ENCODE measurements at regions not wholly inside any gene's neighbourhood (a gene's known extent, or its start where the extent isn't known, plus 50 kb on each side); places are given as distances from the start of the nearest gene placed in this dataset.

- DNase-seq, result no peak
- no peak overlapping the region for H3K9ac ChIP-seq (ENCODE audit: extremely low read depth, low read length, poor library complexity, severe bottlenecking)
- no peaks in the 10 kb centered on the region for H3K27me3 Mint-ChIP-seq (ENCODE audit: insufficient read depth)
- WGBS, 2 experiments (ENCODE audit: insufficient coverage in 1 of 2, insufficient read length in 1 of 2), result 89 to 100% methylated on average over 1 to 2 of the region's 2 CpGs
- no peaks in the 10 kb centered on the region for H3K9me3 ChIP-seq (ENCODE audit: control insufficient read depth, low read length)
- H3K4me3 ChIP-seq (ENCODE audit: low read length), result no peak overlapping the region
- H3K4me3 Mint-ChIP-seq, result no peak overlapping the region
- H3K27me3 ChIP-seq (ENCODE audit: control insufficient read depth, insufficient read depth, low read length, poor library complexity, severe bottlenecking), result no peaks in the 10 kb centered on the region
- H3K4me1 ChIP-seq (ENCODE audit: control insufficient read depth, insufficient read depth, low read length), result no peaks in the 10 kb centered on the region
- no peaks in the 10 kb centered on the region for H3K4me1 Mint-ChIP-seq
- H3K27ac Mint-ChIP-seq, result no peak overlapping the region
- H3K36me3 Mint-ChIP-seq (ENCODE audit: low read depth), result no peaks in the 10 kb centered on the region
- H3K9me3 Mint-ChIP-seq, result no peaks in the 10 kb centered on the region
- H3K36me3 ChIP-seq (ENCODE audit: control insufficient read depth, insufficient read depth, low read length), result no peaks in the 10 kb centered on the region
- H3K27ac ChIP-seq (ENCODE audit: low read depth, low read length), result no peak overlapping the region
- no peak for TF ChIP-seq CTCF (conservative IDR thresholded peaks at IDR 0.05)
Observed at GRCh38 chr15:87502173-87502572, 754.4 kb downstream of the NTRK3 start.

GRCh38 chr15:87500240-87500639 is 756.3 kb downstream of the NTRK3 start:
- Histone ChIP-seq H3K27ac (ENCODE audit: low read depth, low read length) (no peak overlapping the region), H3K9me3 (ENCODE audit: control insufficient read depth, low read length) (no peaks in the 10 kb centered on the region), H3K27me3 (ENCODE audit: control insufficient read depth, insufficient read depth, low read length, poor library complexity, severe bottlenecking) (no peaks in the 10 kb centered on the region), H3K9ac (ENCODE audit: extremely low read depth, low read length, poor library complexity, severe bottlenecking) (no peak overlapping the region), H3K36me3 (ENCODE audit: control insufficient read depth, insufficient read depth, low read length) (no peaks in the 10 kb centered on the region), H3K4me1 (ENCODE audit: control insufficient read depth, insufficient read depth, low read length) (no peaks in the 10 kb centered on the region), H3K4me3 (ENCODE audit: low read length) (no peak overlapping the region)
- no peak for TF ChIP-seq CTCF (conservative IDR thresholded peaks at IDR 0.05)
- Mint-ChIP-seq H3K36me3 (ENCODE audit: low read depth) (no peaks in the 10 kb centered on the region), H3K27ac (no peak overlapping the region), H3K27me3 (ENCODE audit: insufficient read depth) (no peaks in the 10 kb centered on the region), H3K4me3 (no peak overlapping the region), H3K4me1 (no peaks in the 10 kb centered on the region), H3K9me3 (peaks cover 2% of the 10 kb centered on the region)
- WGBS, 2 experiments (ENCODE audit: insufficient coverage in 1 of 2, insufficient read length in 1 of 2), result 87 to 92% methylated on average over 4 to 7 of the region's 7 CpGs
- DNase-seq, result peak; percentile 48

- TF ChIP-seq CTCF (conservative IDR thresholded peaks at IDR 0.05), result no peak
- H3K27me3 Mint-ChIP-seq (ENCODE audit: insufficient read depth), result no peaks in the 10 kb centered on the region
- H3K4me1 ChIP-seq (ENCODE audit: control insufficient read depth, insufficient read depth, low read length), result no peaks in the 10 kb centered on the region
- DNase-seq, result no peak
- no peaks in the 10 kb centered on the region for H3K4me1 Mint-ChIP-seq
- no peak overlapping the region for H3K9ac ChIP-seq (ENCODE audit: extremely low read depth, low read length, poor library complexity, severe bottlenecking)
- H3K9me3 Mint-ChIP-seq, result peaks cover 6% of the 10 kb centered on the region
- 85 to 94% methylated on average over 4 to 5 of the region's 5 CpGs for WGBS, 2 experiments (ENCODE audit: insufficient coverage in 1 of 2, insufficient read length in 1 of 2)
- H3K36me3 Mint-ChIP-seq (ENCODE audit: low read depth), result no peaks in the 10 kb centered on the region
- peaks cover 4% of the 10 kb centered on the region for H3K9me3 ChIP-seq (ENCODE audit: control insufficient read depth, low read length)
- H3K4me3 Mint-ChIP-seq, result no peak overlapping the region
- H3K36me3 ChIP-seq (ENCODE audit: control insufficient read depth, insufficient read depth, low read length), result no peaks in the 10 kb centered on the region
- no peak overlapping the region for H3K27ac Mint-ChIP-seq
- H3K27me3 ChIP-seq (ENCODE audit: control insufficient read depth, insufficient read depth, low read length, poor library complexity, severe bottlenecking), result no peaks in the 10 kb centered on the region
- H3K4me3 ChIP-seq (ENCODE audit: low read length), result no peak overlapping the region
- no peak overlapping the region for H3K27ac ChIP-seq (ENCODE audit: low read depth, low read length)
Observed at GRCh38 chr15:87498560-87498959, 758.0 kb downstream of the NTRK3 start.

Measured in endodermal cell (in vitro differentiated cells).